ENCODE measurements at regions not wholly inside any gene's neighbourhood (a gene's known extent, or its start where the extent isn't known, plus 50 kb on each side); places are given as distances from the start of the nearest gene placed in this dataset.

DNA sequence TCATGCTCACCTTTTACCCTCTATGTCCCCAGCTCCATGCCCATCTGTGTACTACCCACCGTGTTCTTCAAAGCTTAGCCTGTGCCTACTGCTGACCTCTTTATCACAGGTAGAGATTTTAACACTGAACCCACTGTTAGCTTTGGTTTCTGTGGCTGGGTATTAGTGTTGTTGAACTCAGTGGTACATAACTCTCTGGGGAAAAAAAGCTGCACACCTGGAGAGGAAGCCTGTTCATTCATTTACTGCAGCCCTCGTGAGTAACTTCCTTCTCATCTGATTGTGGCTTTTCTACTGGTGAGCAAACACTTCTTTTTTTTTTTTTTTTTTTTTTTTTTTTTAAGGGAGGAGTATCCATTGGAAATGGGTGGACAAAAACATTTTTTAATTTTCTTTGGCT, 326.3 kb downstream of the CCSER2 start:
- TF ChIP-seq GATA2 (IDR thresholded peaks at IDR 0.05; ENCODE audit: low read depth, low read length) (no peak), GATA3 (IDR thresholded peaks at IDR 0.05; ENCODE audit: low read depth, low read length) (no peak)
